PC-3 (cell line): ENCODE measurements at regions not wholly inside any gene's neighbourhood (a gene's known extent, or its start where the extent isn't known, plus 50 kb on each side); places are given as distances from the start of the nearest gene placed in this dataset.

Experiments
- ATAC-seq: fragments of 200-7000 bp; cut with Tn5 transposase; 2 replicates; pipeline ENCODE4 v1.9.1; 2020; ENCODE audit warnings: mild to moderate bottlenecking, moderate library complexity
- BruUV-seq: library from RNA; stranded (reverse); fragments of 400-500 nt; replicated peaks from 2 replicates; lab custom pipeline; 2021; lab: Mats Ljungman, UMichigan
- CTCF ChIA-PET: fragments of 300-600 bp; sonication (Branson Sonifier 250); formaldehyde crosslinking; loops from one replicate; lab custom pipeline; 2022; ENCODE audit warnings: antibody characterized with exemption; lab: Charles Lee
- POLR2A ChIA-PET: fragments of 300-600 bp; sonication (Branson Sonifier 250); formaldehyde crosslinking; loops from one replicate; lab custom pipeline; 2022; ENCODE audit warnings: antibody characterized with exemption; ENCODE audit not compliant: unreplicated experiment; lab: Charles Lee
- DNase-seq: peaks from one replicate; pipeline ENCODE4 v3.0.0-alpha.2; 2015
- H2AFZ ChIP-seq: fragments of 300-600 bp; sonication (generic); 2 replicates; pipeline ENCODE4 v1.6.0; 2016; ENCODE audit warnings: antibody characterized with exemption, low read length
- H3F3A ChIP-seq: fragments of 300-600 bp; sonication (generic); one replicate; pipeline ENCODE4 v1.6.0; 2017; ENCODE audit warnings: antibody characterized with exemption, low read length, control low read depth, mild to moderate bottlenecking; ENCODE audit not compliant: unreplicated experiment
- H3K27ac ChIP-seq: fragments of 300-600 bp; sonication (generic); 2 replicates; pipeline ENCODE4 v1.5.1; 2016; ENCODE audit warnings: mild to moderate bottlenecking, low read length
- H3K27me3 ChIP-seq: fragments of 300-600 bp; sonication (generic); 2 replicates; pipeline ENCODE4 v1.6.1; 2016; ENCODE audit warnings: low read length, mixed read lengths
- H3K36me3 ChIP-seq: fragments of 300-600 bp; sonication (generic); 2 replicates; pipeline ENCODE4 v1.6.1; 2016; ENCODE audit warnings: low read depth, mixed run types, low read length, mixed read lengths
- H3K4me1 ChIP-seq: fragments of 300-600 bp; sonication (generic); 2 replicates; pipeline ENCODE4 v1.5.1; 2016; ENCODE audit warnings: low read length; ENCODE audit not compliant: insufficient read depth
- H3K4me2 ChIP-seq: fragments of 300-600 bp; sonication (generic); 2 replicates; pipeline ENCODE4 v1.6.0; 2016; ENCODE audit warnings: low read length
- H3K4me3 ChIP-seq: fragments of 300-600 bp; sonication (generic); 2 replicates; pipeline ENCODE4 v1.5.1; 2016; ENCODE audit warnings: mild to moderate bottlenecking, low read length, mixed read lengths
- H3K79me2 ChIP-seq: fragments of 300-600 bp; sonication (generic); 2 replicates; pipeline ENCODE4 v1.6.1; 2017; ENCODE audit warnings: low read length, mixed read lengths
- H3K9ac ChIP-seq: fragments of 300-600 bp; sonication (generic); 2 replicates; pipeline ENCODE4 v1.6.0; 2016; ENCODE audit warnings: mild to moderate bottlenecking, low read length
- H3K9me2 ChIP-seq: fragments of 300-600 bp; sonication (generic); replicated peaks from 2 replicates; pipeline ENCODE4 v1.6.1; 2016; ENCODE audit warnings: mixed run types, low read length, mixed read lengths
- H3K9me3 ChIP-seq: fragments of 300-600 bp; sonication (generic); 2 replicates; pipeline ENCODE4 v1.6.1; 2016; ENCODE audit warnings: low read length, mixed read lengths
- H4K20me1 ChIP-seq: fragments of 300-600 bp; sonication (generic); 2 replicates; pipeline ENCODE4 v1.6.1; 2016; ENCODE audit warnings: low read length, mixed read lengths
- EZH2 ChIP-seq: fragments of 300-600 bp; sonication (generic); IDR thresholded peaks from one replicate; pipeline ENCODE4 v1.6.1; 2017; ENCODE audit warnings: antibody characterized with exemption, mild to moderate bottlenecking, low read length; ENCODE audit not compliant: unreplicated experiment
- EZH2phosphoT487 ChIP-seq: fragments of 300-600 bp; sonication (generic); IDR thresholded peaks from 2 replicates; pipeline ENCODE4 v1.6.1; 2018; ENCODE audit warnings: mild to moderate bottlenecking, antibody characterized with exemption, low read length, borderline replicate concordance
- intact Hi-C: fragments of 100-400 bp; cut with micrococcal nuclease; formaldehyde crosslinking; loops from 2 replicates; pipeline ENCODE4 v1.9.0; 2023
- TF ChIP-seq, protein P1 (sequence below): fragments of 300-600 bp; sonication (generic); conservative IDR thresholded peaks from 2 replicates; pipeline ENCODE4 v1.5.1; 2017; ENCODE audit warnings: antibody characterized with exemption, low read depth, mild to moderate bottlenecking, low read length

GRCh38 chr11:69969890-69970784, 108.0 kb upstream of the ANO1 start:
- intact Hi-C loops, result no loop called here
- H3K4me3 ChIP-seq, result no peak overlapping the region
- no peak for ATAC-seq
- no peaks in the 10 kb centered on the region for H4K20me1 ChIP-seq
- no peak overlapping the region for H3K4me2 ChIP-seq
- H3K9me3 ChIP-seq, result no peaks in the 10 kb centered on the region
- H3K79me2 ChIP-seq, result no peaks in the 10 kb centered on the region
- DNase-seq, result no peak
- H3K9ac ChIP-seq, result no peak overlapping the region
- H3K36me3 ChIP-seq, result no peaks in the 10 kb centered on the region
- POLR2A ChIA-PET, result no interaction called here
- peak overlapping the region; percentile 9; the same call in 1 of the 2 replicates for H2AFZ ChIP-seq
- no peak for TF ChIP-seq EZH2
- TF ChIP-seq, protein P1, sequence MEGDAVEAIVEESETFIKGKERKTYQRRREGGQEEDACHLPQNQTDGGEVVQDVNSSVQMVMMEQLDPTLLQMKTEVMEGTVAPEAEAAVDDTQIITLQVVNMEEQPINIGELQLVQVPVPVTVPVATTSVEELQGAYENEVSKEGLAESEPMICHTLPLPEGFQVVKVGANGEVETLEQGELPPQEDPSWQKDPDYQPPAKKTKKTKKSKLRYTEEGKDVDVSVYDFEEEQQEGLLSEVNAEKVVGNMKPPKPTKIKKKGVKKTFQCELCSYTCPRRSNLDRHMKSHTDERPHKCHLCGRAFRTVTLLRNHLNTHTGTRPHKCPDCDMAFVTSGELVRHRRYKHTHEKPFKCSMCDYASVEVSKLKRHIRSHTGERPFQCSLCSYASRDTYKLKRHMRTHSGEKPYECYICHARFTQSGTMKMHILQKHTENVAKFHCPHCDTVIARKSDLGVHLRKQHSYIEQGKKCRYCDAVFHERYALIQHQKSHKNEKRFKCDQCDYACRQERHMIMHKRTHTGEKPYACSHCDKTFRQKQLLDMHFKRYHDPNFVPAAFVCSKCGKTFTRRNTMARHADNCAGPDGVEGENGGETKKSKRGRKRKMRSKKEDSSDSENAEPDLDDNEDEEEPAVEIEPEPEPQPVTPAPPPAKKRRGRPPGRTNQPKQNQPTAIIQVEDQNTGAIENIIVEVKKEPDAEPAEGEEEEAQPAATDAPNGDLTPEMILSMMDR, result no peak
- no peak for TF ChIP-seq EZH2phosphoT487
- H3K9me2 ChIP-seq, result no peaks in the 10 kb centered on the region
- no peaks in the 10 kb centered on the region for H3F3A ChIP-seq
- BruUV-seq, result no TSS peak
- CTCF ChIA-PET, result no interaction called here
- no peak overlapping the region for H3K27ac ChIP-seq
- H3K4me1 ChIP-seq, result peaks cover 12% of the 10 kb centered on the region; the same call in 1 of the 2 replicates
- H3K27me3 ChIP-seq, result no peaks in the 10 kb centered on the region

DNA sequence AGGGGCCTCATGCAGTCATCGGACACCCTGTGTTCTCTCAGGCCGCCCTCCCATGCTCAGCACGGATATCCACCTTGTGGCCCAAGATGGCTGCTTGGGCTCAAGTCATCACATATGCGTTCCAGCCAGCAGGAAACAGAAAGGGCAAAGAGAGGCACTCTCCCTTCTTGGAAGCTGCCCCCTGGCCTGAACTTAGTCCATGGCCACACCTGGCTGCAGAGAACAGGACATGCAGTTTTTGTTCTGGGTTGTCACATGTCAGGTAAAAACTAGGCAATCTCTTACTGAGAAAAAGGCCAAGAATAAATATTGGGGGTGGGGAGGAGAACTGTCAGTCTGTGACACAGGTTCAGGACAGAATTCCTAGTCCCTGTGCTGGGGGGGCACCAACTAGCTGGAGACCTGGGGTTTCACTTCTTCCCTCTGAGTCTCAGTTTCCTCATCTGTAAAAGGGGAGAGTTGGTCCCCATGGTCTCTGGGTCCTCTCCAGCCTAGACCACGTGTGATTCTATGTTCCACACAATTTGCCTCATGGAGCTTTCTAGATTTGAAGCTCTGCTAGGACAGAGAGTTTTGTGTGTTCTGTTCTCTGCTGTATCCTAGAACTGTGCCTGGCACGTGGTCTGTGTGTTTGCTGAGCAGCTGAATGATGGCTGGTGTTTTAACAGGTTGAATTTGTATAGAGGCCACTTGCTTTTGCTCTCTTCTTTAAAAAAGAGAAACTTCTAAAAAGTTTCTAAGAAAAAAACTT, 107.2 kb upstream of the ANO1 start:
- Histone ChIP-seq H3K4me1 (peaks cover 11% of the 10 kb centered on the region; the same call in 1 of the 2 replicates), H3K9me3 (no peaks in the 10 kb centered on the region), H3K27me3 (no peaks in the 10 kb centered on the region), H2AFZ (peak overlapping the region; percentile 9; the same call in 1 of the 2 replicates), H3K36me3 (no peaks in the 10 kb centered on the region), H3F3A (no peaks in the 10 kb centered on the region), H3K4me2 (no peak overlapping the region), H3K27ac (no peak overlapping the region), H3K9me2 (no peaks in the 10 kb centered on the region), H3K79me2 (no peaks in the 10 kb centered on the region), H4K20me1 (no peaks in the 10 kb centered on the region), H3K9ac (no peak overlapping the region), H3K4me3 (no peak overlapping the region)
- ATAC-seq (no peak), DNase-seq (no peak)
- ChIA-PET CTCF (no interaction called here), POLR2A (no interaction called here)
- no TSS peak for BruUV-seq
- intact Hi-C loops, result no loop called here
- no peak for TF ChIP-seq EZH2
- TF ChIP-seq, protein P1, result no peak
- TF ChIP-seq EZH2phosphoT487, result no peak
